Astrocyte (in vitro differentiated cells and primary cell): ENCODE measurements at regions not wholly inside any gene's neighbourhood (a gene's known extent, or its start where the extent isn't known, plus 50 kb on each side); places are given as distances from the start of the nearest gene placed in this dataset.

Source experiments
- DNase-seq: peaks from one replicate; pipeline ENCODE4 v3.0.0-alpha.2; 2010; ENCODE audit warnings: low read depth
- FAIRE-seq: peaks from 2 replicates; lab custom pipeline; 2011; peaks lifted over from hg19 to GRCh38; lab: Jason Lieb, UNC
- H2AFZ ChIP-seq: 2 replicates; pipeline ENCODE4 v1.6.0; 2012; ENCODE audit warnings: low read depth, low read length, inconsistent platforms
- H3K27ac ChIP-seq: 2 replicates; pipeline ENCODE4 v1.5.1; 2011; ENCODE audit warnings: low read depth, low read length, inconsistent platforms
- H3K27me3 ChIP-seq: 2 replicates; pipeline ENCODE4 v1.6.0; 2011; ENCODE audit warnings: low read length, inconsistent platforms; ENCODE audit not compliant: insufficient read depth
- H3K36me3 ChIP-seq: 2 replicates; pipeline ENCODE4 v1.5.1; 2011; ENCODE audit warnings: low read length, inconsistent platforms; ENCODE audit not compliant: insufficient read depth
- H3K4me1 ChIP-seq: 2 replicates; pipeline ENCODE4 v1.5.1; 2011; ENCODE audit warnings: low read length, inconsistent platforms; ENCODE audit not compliant: insufficient read depth
- H3K4me2 ChIP-seq: 2 replicates; pipeline ENCODE4 v1.6.0; 2012; ENCODE audit warnings: low read length, inconsistent platforms
- H3K4me3 ChIP-seq: 2 replicates; pipeline ENCODE4 v1.5.1; 2011; ENCODE audit warnings: low read depth, mild to moderate bottlenecking, low read length, inconsistent platforms; ENCODE audit not compliant: insufficient read depth
- H3K79me2 ChIP-seq: 2 replicates; pipeline ENCODE4 v1.6.0; 2012; ENCODE audit warnings: mild to moderate bottlenecking, low read length, inconsistent platforms; ENCODE audit not compliant: insufficient read depth
- H3K9ac ChIP-seq: 2 replicates; pipeline ENCODE4 v1.6.0; 2012; ENCODE audit warnings: mild to moderate bottlenecking, low read length, inconsistent platforms
- H3K9me3 ChIP-seq: 2 replicates; pipeline ENCODE4 v1.5.1; 2012; ENCODE audit warnings: low read depth, mild to moderate bottlenecking, low read length, inconsistent platforms; ENCODE audit not compliant: insufficient read depth
- H4K20me1 ChIP-seq: 2 replicates; pipeline ENCODE4 v1.6.0; 2012; ENCODE audit warnings: low read length, inconsistent platforms; ENCODE audit not compliant: insufficient read depth
- H3K27ac Mint-ChIP-seq: one replicate; pipeline ENCODE4 v1.8.0; 2021; ENCODE audit warnings: mild to moderate bottlenecking, mixed read lengths; ENCODE audit not compliant: unreplicated experiment
- H3K27me3 Mint-ChIP-seq: one replicate; pipeline ENCODE4 v1.8.0; 2021; ENCODE audit warnings: low read depth, mixed read lengths; ENCODE audit not compliant: unreplicated experiment
- H3K36me3 Mint-ChIP-seq: one replicate; pipeline ENCODE4 v1.8.0; 2021; ENCODE audit warnings: low read depth, mixed read lengths; ENCODE audit not compliant: unreplicated experiment
- H3K4me1 Mint-ChIP-seq: one replicate; pipeline ENCODE4 v1.8.0; 2021; ENCODE audit warnings: low read depth, mixed read lengths; ENCODE audit not compliant: unreplicated experiment
- H3K4me3 Mint-ChIP-seq: one replicate; pipeline ENCODE4 v1.8.0; 2021; ENCODE audit warnings: mild to moderate bottlenecking, moderate library complexity, mixed read lengths; ENCODE audit not compliant: unreplicated experiment
- H3K9me3 Mint-ChIP-seq: one replicate; pipeline ENCODE4 v1.8.0; 2021; ENCODE audit warnings: mild to moderate bottlenecking, mixed read lengths; ENCODE audit not compliant: unreplicated experiment
- CTCF ChIP-seq: IDR thresholded peaks from 2 replicates; pipeline ENCODE4 v1.5.1; 2011; ENCODE audit warnings: low read depth, mild to moderate bottlenecking, inconsistent platforms, low read length, moderate library complexity; ENCODE audit not compliant: insufficient read depth
- EZH2 ChIP-seq: IDR thresholded peaks from 2 replicates; pipeline ENCODE4 v1.6.1; 2012; ENCODE audit warnings: mild to moderate bottlenecking, low read length, inconsistent platforms; ENCODE audit not compliant: insufficient read depth

- H3K27ac Mint-ChIP-seq = no peak overlapping the region
- no peaks in the 10 kb centered on the region for H3K9me3 ChIP-seq
- H3K27me3 ChIP-seq = no peaks in the 10 kb centered on the region
- TF ChIP-seq EZH2 = no peak
- TF ChIP-seq CTCF = no peak
- H3K27ac ChIP-seq = no peak overlapping the region
- H3K9ac ChIP-seq = no peak overlapping the region
- H3K4me2 ChIP-seq = no peak overlapping the region
- no peaks in the 10 kb centered on the region for H3K4me1 Mint-ChIP-seq
- no peaks in the 10 kb centered on the region for H3K36me3 Mint-ChIP-seq
- DNase-seq = no peak
- no peaks in the 10 kb centered on the region for H3K36me3 ChIP-seq
- H3K4me3 Mint-ChIP-seq = no peak overlapping the region
- H3K9me3 Mint-ChIP-seq = no peaks in the 10 kb centered on the region
- H3K27me3 Mint-ChIP-seq = no peaks in the 10 kb centered on the region
- no peaks in the 10 kb centered on the region for H3K4me1 ChIP-seq
- H2AFZ ChIP-seq = no peak overlapping the region
- H3K79me2 ChIP-seq = no peaks in the 10 kb centered on the region
- FAIRE-seq = no peak
- H4K20me1 ChIP-seq = no peaks in the 10 kb centered on the region
- no peak overlapping the region for H3K4me3 ChIP-seq
Observed at GRCh38 chr2:228594012-228594411, 412.5 kb upstream of the SPHKAP start.

- Mint-ChIP-seq H3K36me3 (no peaks in the 10 kb centered on the region), H3K4me3 (no peak overlapping the region), H3K9me3 (no peaks in the 10 kb centered on the region), H3K27ac (no peak overlapping the region), H3K4me1 (no peaks in the 10 kb centered on the region), H3K27me3 (no peaks in the 10 kb centered on the region)
- no peak overlapping the region for H3K9ac ChIP-seq
- no peak overlapping the region for H3K27ac ChIP-seq
- no peaks in the 10 kb centered on the region for H4K20me1 ChIP-seq
- DNase-seq (no peak), FAIRE-seq (no peak)
- H3K27me3 ChIP-seq = no peaks in the 10 kb centered on the region
- no peak overlapping the region for H3K4me3 ChIP-seq
- H3K36me3 ChIP-seq = no peaks in the 10 kb centered on the region
- H3K79me2 ChIP-seq = no peaks in the 10 kb centered on the region
- H2AFZ ChIP-seq = no peak overlapping the region
- H3K4me2 ChIP-seq = no peak overlapping the region
- no peak for TF ChIP-seq EZH2
- TF ChIP-seq CTCF = no peak
- H3K9me3 ChIP-seq = no peaks in the 10 kb centered on the region
- H3K4me1 ChIP-seq = no peaks in the 10 kb centered on the region
Observed at GRCh38 chr2:228592925-228593324, 411.4 kb upstream of the SPHKAP start.

GRCh38 chr2:228590681-228591080, 409.2 kb upstream of the SPHKAP start:
- no peak for FAIRE-seq
- Histone ChIP-seq H3K4me1 (no peaks in the 10 kb centered on the region), H3K4me2 (no peak overlapping the region), H3K36me3 (no peaks in the 10 kb centered on the region), H3K27me3 (no peaks in the 10 kb centered on the region), H3K79me2 (no peaks in the 10 kb centered on the region), H2AFZ (no peak overlapping the region), H3K9me3 (no peaks in the 10 kb centered on the region), H3K4me3 (no peak overlapping the region), H3K27ac (no peak overlapping the region), H4K20me1 (no peaks in the 10 kb centered on the region), H3K9ac (no peak overlapping the region)
- H3K4me3 Mint-ChIP-seq = no peak overlapping the region
- DNase-seq = no peak
- no peaks in the 10 kb centered on the region for H3K9me3 Mint-ChIP-seq
- H3K27me3 Mint-ChIP-seq = no peaks in the 10 kb centered on the region
- no peaks in the 10 kb centered on the region for H3K36me3 Mint-ChIP-seq
- no peak for TF ChIP-seq EZH2
- no peak for TF ChIP-seq CTCF
- no peaks in the 10 kb centered on the region for H3K4me1 Mint-ChIP-seq
- H3K27ac Mint-ChIP-seq = no peak overlapping the region
